Thyroid gland (tissue), 4 donors: ENCODE measurements at regions not wholly inside any gene's neighbourhood (a gene's known extent, or its start where the extent isn't known, plus 50 kb on each side); places are given as distances from the start of the nearest gene placed in this dataset.

Experiments
- DNase-seq, 2 donors: peaks; one replicate each; pipeline ENCODE4 v3.0.0-alpha.2; 2019
- H3K27ac ChIP-seq, 3 donors: fragments of 200-600 bp; sonication (generic); 1 replicate in 2 of 3; 2 replicates in 1 of 3; pipeline ENCODE4 v1.5.1; 2016 to 2019; ENCODE audit warnings: mild to moderate bottlenecking in 1 of 3, moderate library complexity in 1 of 3
- H3K27me3 ChIP-seq: fragments of 200-600 bp; sonication (generic); one replicate; pipeline ENCODE4 v1.5.1; 2019
- H3K36me3 ChIP-seq, 2 donors: fragments of 200-600 bp; sonication (generic); one replicate each; pipeline ENCODE4 v1.5.1; 2016 to 2019
- H3K4me1 ChIP-seq, 2 donors: fragments of 200-600 bp; sonication (generic); one replicate each; pipeline ENCODE4 v1.5.1; 2017 to 2019
- H3K4me3 ChIP-seq, 3 donors: fragments of 200-600 bp; sonication (generic); replicated peaks in 1 of 3; 1 replicate in 2 of 3; 2 replicates in 1 of 3; pipeline ENCODE4 v1.5.1; 2016; ENCODE audit warnings: mild to moderate bottlenecking in 1 of 3
- H3K9me3 ChIP-seq: fragments of 200-600 bp; sonication (generic); one replicate; pipeline ENCODE4 v1.5.1; 2017
- POLR2A ChIP-seq, 2 donors: fragments of 450-650 bp; IDR thresholded peaks; one replicate each; pipeline ENCODE4 v1.6.1; 2017; ENCODE audit warnings: antibody characterized with exemption in 2 of 2, mild to moderate bottlenecking in 2 of 2, moderate library complexity in 1 of 2
- WGBS, 2 donors: methylation state at CpG; one replicate each; pipeline ENCODE4 v1.1.5; 2017; 5-methylcytosine and 5-hydroxymethylcytosine counted together
- intact Hi-C: fragments of 100-400 bp; cut with DNase I; formaldehyde crosslinking; loops from one replicate; pipeline ENCODE4 v1.15.1; 2023
- TF ChIP-seq, protein P1 (sequence below), 6 experiments: fragments of 200-600 bp in 3 of 6; fragments of 450-650 bp in 3 of 6; sonication (generic) in 3 of 6; IDR thresholded peaks; one replicate each; pipeline ENCODE4 v1.5.1; 2016 to 2019; ENCODE audit warnings: antibody characterized with exemption in 6 of 6, mild to moderate bottlenecking in 2 of 6, inconsistent platforms in 1 of 6, moderate library complexity in 1 of 6

- Histone ChIP-seq H3K27ac (no peak overlapping the region), H3K4me1 (no peaks in the 10 kb centered on the region), H3K4me3 (no peak overlapping the region), H3K9me3 (no peaks in the 10 kb centered on the region), H3K27me3 (no peaks in the 10 kb centered on the region), H3K36me3 (no peaks in the 10 kb centered on the region)
- intact Hi-C loops: no loop called here
- TF ChIP-seq POLR2A (IDR thresholded peaks at IDR 0.05): no peak
- TF ChIP-seq, protein P1, sequence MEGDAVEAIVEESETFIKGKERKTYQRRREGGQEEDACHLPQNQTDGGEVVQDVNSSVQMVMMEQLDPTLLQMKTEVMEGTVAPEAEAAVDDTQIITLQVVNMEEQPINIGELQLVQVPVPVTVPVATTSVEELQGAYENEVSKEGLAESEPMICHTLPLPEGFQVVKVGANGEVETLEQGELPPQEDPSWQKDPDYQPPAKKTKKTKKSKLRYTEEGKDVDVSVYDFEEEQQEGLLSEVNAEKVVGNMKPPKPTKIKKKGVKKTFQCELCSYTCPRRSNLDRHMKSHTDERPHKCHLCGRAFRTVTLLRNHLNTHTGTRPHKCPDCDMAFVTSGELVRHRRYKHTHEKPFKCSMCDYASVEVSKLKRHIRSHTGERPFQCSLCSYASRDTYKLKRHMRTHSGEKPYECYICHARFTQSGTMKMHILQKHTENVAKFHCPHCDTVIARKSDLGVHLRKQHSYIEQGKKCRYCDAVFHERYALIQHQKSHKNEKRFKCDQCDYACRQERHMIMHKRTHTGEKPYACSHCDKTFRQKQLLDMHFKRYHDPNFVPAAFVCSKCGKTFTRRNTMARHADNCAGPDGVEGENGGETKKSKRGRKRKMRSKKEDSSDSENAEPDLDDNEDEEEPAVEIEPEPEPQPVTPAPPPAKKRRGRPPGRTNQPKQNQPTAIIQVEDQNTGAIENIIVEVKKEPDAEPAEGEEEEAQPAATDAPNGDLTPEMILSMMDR (IDR thresholded peaks at IDR 0.05): peak; percentile 26 to 86 (median 47)
- 30 to 39% methylated on average over 6 of the region's 6 CpGs for WGBS, 2 donors
- DNase-seq: peak; percentile 12 to 20
Observed at GRCh38 chr2:60641811-60642788, 88.6 kb upstream of the BCL11A start.

DNA sequence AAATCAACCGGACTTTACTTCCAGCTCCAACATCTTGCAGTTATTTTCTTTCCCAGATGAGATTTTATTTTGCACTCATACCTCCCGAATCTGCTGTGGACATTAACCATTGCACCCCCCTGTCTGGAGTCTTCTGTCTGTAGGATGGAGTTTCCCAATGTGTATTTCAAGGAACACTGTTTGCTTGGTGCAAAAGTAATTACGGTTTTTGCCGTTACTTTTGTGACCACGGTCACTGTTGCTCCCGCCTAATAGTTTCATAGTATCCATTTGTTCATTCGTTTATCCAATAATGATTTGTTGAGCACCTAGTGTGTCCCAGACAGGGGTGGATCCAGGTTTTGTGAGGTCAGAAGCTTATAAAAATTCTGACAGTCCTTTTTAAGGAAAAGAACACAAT, 90.3 kb upstream of the BCL11A start:
- no peak for TF ChIP-seq POLR2A (IDR thresholded peaks at IDR 0.05)
- TF ChIP-seq, protein P1 (IDR thresholded peaks at IDR 0.05): no peak
- no peak overlapping the region for H3K4me3 ChIP-seq
- no peaks in the 10 kb centered on the region for H3K36me3 ChIP-seq
- no peaks in the 10 kb centered on the region for H3K9me3 ChIP-seq
- no peak overlapping the region for H3K27ac ChIP-seq
- no peaks in the 10 kb centered on the region for H3K27me3 ChIP-seq
- intact Hi-C loops: no loop called here
- WGBS, 2 donors: 85 to 87% methylated on average over 7 of the region's 7 CpGs
- no peaks in the 10 kb centered on the region for H3K4me1 ChIP-seq
- no peak for DNase-seq

GRCh38 chr2:60644951-60645350, 91.5 kb upstream of the BCL11A start:
- no peaks in the 10 kb centered on the region for H3K36me3 ChIP-seq
- WGBS, 2 donors: 75 to 87% methylated on average over 6 of the region's 6 CpGs
- no peaks in the 10 kb centered on the region for H3K27me3 ChIP-seq
- DNase-seq: no peak
- H3K27ac ChIP-seq: no peak overlapping the region
- no peak overlapping the region for H3K4me3 ChIP-seq
- H3K9me3 ChIP-seq: no peaks in the 10 kb centered on the region
- TF ChIP-seq, protein P1 (IDR thresholded peaks at IDR 0.05): no peak
- TF ChIP-seq POLR2A (IDR thresholded peaks at IDR 0.05): no peak
- intact Hi-C loops: no loop called here
- H3K4me1 ChIP-seq: no peaks in the 10 kb centered on the region

DNA sequence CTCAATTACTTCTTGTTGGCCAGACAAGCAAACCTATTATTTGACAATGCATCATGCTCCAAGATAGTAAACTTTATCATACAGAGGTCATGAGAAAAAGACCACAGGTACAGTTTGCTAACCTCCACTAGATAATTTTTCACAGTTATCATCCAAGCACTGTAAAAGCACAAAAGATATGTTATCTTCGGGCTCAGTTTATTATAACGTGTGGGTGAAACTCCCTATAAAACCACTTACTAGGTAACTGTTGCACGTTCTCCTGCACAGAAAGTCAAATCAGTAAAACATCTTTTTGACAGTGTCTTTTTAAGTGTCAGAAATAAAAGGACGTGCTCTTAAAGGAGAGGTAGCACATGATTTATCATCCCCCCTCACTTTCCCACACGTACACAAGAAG, 94.7 kb upstream of the BCL11A start:
- H3K36me3 ChIP-seq: no peaks in the 10 kb centered on the region
- TF ChIP-seq POLR2A (IDR thresholded peaks at IDR 0.05): no peak
- TF ChIP-seq, protein P1 (IDR thresholded peaks at IDR 0.05): no peak
- H3K9me3 ChIP-seq: no peaks in the 10 kb centered on the region
- H3K27me3 ChIP-seq: no peaks in the 10 kb centered on the region
- intact Hi-C loops: no loop called here
- no peaks in the 10 kb centered on the region for H3K4me1 ChIP-seq
- no peak for DNase-seq
- no peak overlapping the region for H3K27ac ChIP-seq
- 64% methylated on average over 5 of the region's 5 CpGs for WGBS, 2 donors
- no peak overlapping the region for H3K4me3 ChIP-seq

- TF ChIP-seq POLR2A (IDR thresholded peaks at IDR 0.05): no peak
- TF ChIP-seq, protein P1 (IDR thresholded peaks at IDR 0.05): no peak
Observed at GRCh38 chr2:60649721-60650120, 96.3 kb upstream of the BCL11A start.

More at GRCh38 chr2:60649721-60650120, 96.3 kb upstream of the BCL11A start:
- intact Hi-C loops: no loop called here
- Histone ChIP-seq H3K4me3 (no peak overlapping the region), H3K27me3 (no peaks in the 10 kb centered on the region), H3K9me3 (no peaks in the 10 kb centered on the region), H3K27ac (no peak overlapping the region), H3K36me3 (no peaks in the 10 kb centered on the region), H3K4me1 (no peaks in the 10 kb centered on the region)
- no peak for DNase-seq
